ENCODE measurements at regions not wholly inside any gene's neighbourhood (a gene's known extent, or its start where the extent isn't known, plus 50 kb on each side); places are given as distances from the start of the nearest gene placed in this dataset.

DNA sequence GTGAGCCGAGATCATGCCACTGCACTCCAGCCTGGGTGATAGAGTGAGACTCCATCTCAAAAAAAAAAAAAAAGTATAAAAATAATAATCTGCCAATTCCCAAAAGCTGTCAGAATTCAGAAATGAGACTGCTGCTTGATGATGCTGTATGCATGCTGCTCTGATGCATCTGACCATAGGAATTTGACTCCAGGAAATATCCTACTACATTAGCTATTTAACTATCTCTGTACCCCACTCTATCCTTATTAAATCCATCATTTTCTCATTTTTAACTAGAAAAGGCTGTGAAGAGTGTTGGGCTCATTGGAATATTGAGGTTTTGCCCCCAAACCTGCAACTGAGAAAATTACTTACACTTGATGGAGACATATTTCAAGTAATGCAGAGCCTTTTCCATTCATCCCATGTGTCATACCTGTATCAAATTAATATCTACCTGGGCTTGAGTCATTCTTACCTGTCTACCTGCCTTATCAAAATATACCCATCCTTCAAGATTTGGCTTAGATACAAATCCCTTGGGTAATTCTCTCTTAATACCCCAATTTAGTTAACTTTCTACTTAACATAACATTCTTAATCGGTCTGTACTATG is 135.2 kb upstream of the PREP start:
- Histone ChIP-seq H3K36me3 (ENCODE audit: control insufficient read depth in 4 of 4, insufficient read depth in 3 of 4, low read depth in 1 of 4, low read length in 3 of 4) (no peaks in the 10 kb centered on the region), H3K4me3 (ENCODE audit: low read depth in 1 of 3, low read length in 3 of 3) (no peak overlapping the region), H3K4me1 (ENCODE audit: control insufficient read depth in 4 of 4, insufficient read depth in 4 of 4, low read length in 3 of 4) (no peaks in the 10 kb centered on the region), H3K27me3 (ENCODE audit: control insufficient read depth in 4 of 4, insufficient read depth in 4 of 4, low read length in 3 of 4) (no peaks in the 10 kb centered on the region), H3K27ac (ENCODE audit: low read depth in 1 of 2, low read length in 2 of 2) (no peak overlapping the region), H3K9me3 (ENCODE audit: control insufficient read depth in 4 of 4, low read length in 3 of 4) (no peaks in the 10 kb centered on the region), H3K9ac (ENCODE audit: low read depth in 1 of 2, low read length in 2 of 2) (no peak overlapping the region)
- 84% methylated on average over 2 of the region's 2 CpGs for WGBS
- no peak for TF ChIP-seq RXRA (IDR thresholded peaks at IDR 0.05)
- no peak for TF ChIP-seq HNF4A (conservative IDR thresholded peaks at IDR 0.05)
- no peak for TF ChIP-seq GABPA (IDR thresholded peaks at IDR 0.05 in 1 of 2, conservative IDR thresholded peaks at IDR 0.05 in 1 of 2)
- no peak for TF ChIP-seq TAF1 (conservative IDR thresholded peaks at IDR 0.05)
- TF ChIP-seq, protein P1, sequence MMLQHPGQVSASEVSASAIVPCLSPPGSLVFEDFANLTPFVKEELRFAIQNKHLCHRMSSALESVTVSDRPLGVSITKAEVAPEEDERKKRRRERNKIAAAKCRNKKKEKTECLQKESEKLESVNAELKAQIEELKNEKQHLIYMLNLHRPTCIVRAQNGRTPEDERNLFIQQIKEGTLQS (IDR thresholded peaks at IDR 0.05): no peak
- TF ChIP-seq FOXA2 (IDR thresholded peaks at IDR 0.05): no peak
- no peak for TF ChIP-seq JUND (IDR thresholded peaks at IDR 0.05)
- TF ChIP-seq, protein P2, sequence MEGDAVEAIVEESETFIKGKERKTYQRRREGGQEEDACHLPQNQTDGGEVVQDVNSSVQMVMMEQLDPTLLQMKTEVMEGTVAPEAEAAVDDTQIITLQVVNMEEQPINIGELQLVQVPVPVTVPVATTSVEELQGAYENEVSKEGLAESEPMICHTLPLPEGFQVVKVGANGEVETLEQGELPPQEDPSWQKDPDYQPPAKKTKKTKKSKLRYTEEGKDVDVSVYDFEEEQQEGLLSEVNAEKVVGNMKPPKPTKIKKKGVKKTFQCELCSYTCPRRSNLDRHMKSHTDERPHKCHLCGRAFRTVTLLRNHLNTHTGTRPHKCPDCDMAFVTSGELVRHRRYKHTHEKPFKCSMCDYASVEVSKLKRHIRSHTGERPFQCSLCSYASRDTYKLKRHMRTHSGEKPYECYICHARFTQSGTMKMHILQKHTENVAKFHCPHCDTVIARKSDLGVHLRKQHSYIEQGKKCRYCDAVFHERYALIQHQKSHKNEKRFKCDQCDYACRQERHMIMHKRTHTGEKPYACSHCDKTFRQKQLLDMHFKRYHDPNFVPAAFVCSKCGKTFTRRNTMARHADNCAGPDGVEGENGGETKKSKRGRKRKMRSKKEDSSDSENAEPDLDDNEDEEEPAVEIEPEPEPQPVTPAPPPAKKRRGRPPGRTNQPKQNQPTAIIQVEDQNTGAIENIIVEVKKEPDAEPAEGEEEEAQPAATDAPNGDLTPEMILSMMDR (IDR thresholded peaks at IDR 0.05; ENCODE audit: low read depth, low read length, missing input control): no peak
- TF ChIP-seq SP1 (IDR thresholded peaks at IDR 0.05): no peak
- TF ChIP-seq, protein P3, sequence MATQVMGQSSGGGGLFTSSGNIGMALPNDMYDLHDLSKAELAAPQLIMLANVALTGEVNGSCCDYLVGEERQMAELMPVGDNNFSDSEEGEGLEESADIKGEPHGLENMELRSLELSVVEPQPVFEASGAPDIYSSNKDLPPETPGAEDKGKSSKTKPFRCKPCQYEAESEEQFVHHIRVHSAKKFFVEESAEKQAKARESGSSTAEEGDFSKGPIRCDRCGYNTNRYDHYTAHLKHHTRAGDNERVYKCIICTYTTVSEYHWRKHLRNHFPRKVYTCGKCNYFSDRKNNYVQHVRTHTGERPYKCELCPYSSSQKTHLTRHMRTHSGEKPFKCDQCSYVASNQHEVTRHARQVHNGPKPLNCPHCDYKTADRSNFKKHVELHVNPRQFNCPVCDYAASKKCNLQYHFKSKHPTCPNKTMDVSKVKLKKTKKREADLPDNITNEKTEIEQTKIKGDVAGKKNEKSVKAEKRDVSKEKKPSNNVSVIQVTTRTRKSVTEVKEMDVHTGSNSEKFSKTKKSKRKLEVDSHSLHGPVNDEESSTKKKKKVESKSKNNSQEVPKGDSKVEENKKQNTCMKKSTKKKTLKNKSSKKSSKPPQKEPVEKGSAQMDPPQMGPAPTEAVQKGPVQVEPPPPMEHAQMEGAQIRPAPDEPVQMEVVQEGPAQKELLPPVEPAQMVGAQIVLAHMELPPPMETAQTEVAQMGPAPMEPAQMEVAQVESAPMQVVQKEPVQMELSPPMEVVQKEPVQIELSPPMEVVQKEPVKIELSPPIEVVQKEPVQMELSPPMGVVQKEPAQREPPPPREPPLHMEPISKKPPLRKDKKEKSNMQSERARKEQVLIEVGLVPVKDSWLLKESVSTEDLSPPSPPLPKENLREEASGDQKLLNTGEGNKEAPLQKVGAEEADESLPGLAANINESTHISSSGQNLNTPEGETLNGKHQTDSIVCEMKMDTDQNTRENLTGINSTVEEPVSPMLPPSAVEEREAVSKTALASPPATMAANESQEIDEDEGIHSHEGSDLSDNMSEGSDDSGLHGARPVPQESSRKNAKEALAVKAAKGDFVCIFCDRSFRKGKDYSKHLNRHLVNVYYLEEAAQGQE (IDR thresholded peaks at IDR 0.05): no peak
- no peak for TF ChIP-seq HNF4G (IDR thresholded peaks at IDR 0.05)
- no peak for TF ChIP-seq YY1 (IDR thresholded peaks at IDR 0.05)
- no peak for TF ChIP-seq RAD21 (IDR thresholded peaks at IDR 0.05)
- TF ChIP-seq FOXA1 (IDR thresholded peaks at IDR 0.05): no peak
- TF ChIP-seq, protein P4, sequence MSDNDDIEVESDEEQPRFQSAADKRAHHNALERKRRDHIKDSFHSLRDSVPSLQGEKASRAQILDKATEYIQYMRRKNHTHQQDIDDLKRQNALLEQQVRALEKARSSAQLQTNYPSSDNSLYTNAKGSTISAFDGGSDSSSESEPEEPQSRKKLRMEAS (IDR thresholded peaks at IDR 0.05): no peak
- DNase-seq (ENCODE audit: low spot score): no peak

DNA sequence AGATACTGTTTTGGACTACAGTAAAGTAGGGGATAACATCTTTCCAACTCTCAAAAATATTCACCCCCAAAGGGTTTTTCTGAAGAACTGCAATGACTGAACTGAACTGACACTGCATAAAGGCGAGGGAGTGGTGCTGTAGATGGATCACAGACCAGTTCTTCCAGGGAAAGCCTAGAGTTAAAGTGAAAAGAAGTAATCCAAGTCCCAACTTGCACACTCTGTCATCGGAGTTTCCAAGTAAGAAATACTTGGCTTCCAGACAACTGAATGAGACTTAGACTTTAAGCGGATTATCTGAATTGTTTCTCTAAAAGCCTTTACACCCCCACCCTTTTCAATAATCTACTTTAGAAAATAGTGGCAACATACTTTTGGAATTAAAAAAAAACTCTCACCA is 134.1 kb upstream of the PREP start:
- no peak overlapping the region for H3K9ac ChIP-seq (ENCODE audit: low read depth in 1 of 2, low read length in 2 of 2)
- no peaks in the 10 kb centered on the region for H3K9me3 ChIP-seq (ENCODE audit: control insufficient read depth in 4 of 4, low read length in 3 of 4)
- 75% methylated on average over 3 of the region's 3 CpGs for WGBS
- H3K36me3 ChIP-seq (ENCODE audit: control insufficient read depth in 4 of 4, insufficient read depth in 3 of 4, low read depth in 1 of 4, low read length in 3 of 4): no peaks in the 10 kb centered on the region
- H3K4me3 ChIP-seq (ENCODE audit: low read depth in 1 of 3, low read length in 3 of 3): no peak overlapping the region
- no peaks in the 10 kb centered on the region for H3K4me1 ChIP-seq (ENCODE audit: control insufficient read depth in 4 of 4, insufficient read depth in 4 of 4, low read length in 3 of 4)
- no peak for DNase-seq (ENCODE audit: low spot score)
- no peak overlapping the region for H3K27ac ChIP-seq (ENCODE audit: low read depth in 1 of 2, low read length in 2 of 2)
- peaks cover 0 to 5% (median 0%) of the 10 kb centered on the region in 4 donors for H3K27me3 ChIP-seq (ENCODE audit: control insufficient read depth in 4 of 4, insufficient read depth in 4 of 4, low read length in 3 of 4)
- TF ChIP-seq EGR1 (IDR thresholded peaks at IDR 0.05; ENCODE audit: low read depth in 2 of 2) (no peak), HNF4G (IDR thresholded peaks at IDR 0.05) (no peak), SP1 (IDR thresholded peaks at IDR 0.05) (no peak), YY1 (IDR thresholded peaks at IDR 0.05) (no peak), FOXA2 (IDR thresholded peaks at IDR 0.05) (no peak), RAD21 (IDR thresholded peaks at IDR 0.05) (no peak), TAF1 (conservative IDR thresholded peaks at IDR 0.05) (no peak), JUND (IDR thresholded peaks at IDR 0.05) (no peak), HNF4A (conservative IDR thresholded peaks at IDR 0.05) (no peak), GABPA (IDR thresholded peaks at IDR 0.05 in 1 of 2, conservative IDR thresholded peaks at IDR 0.05 in 1 of 2) (no peak)
- TF ChIP-seq, protein P2 (IDR thresholded peaks at IDR 0.05; ENCODE audit: low read depth, low read length, missing input control): no peak
- TF ChIP-seq, protein P5, sequence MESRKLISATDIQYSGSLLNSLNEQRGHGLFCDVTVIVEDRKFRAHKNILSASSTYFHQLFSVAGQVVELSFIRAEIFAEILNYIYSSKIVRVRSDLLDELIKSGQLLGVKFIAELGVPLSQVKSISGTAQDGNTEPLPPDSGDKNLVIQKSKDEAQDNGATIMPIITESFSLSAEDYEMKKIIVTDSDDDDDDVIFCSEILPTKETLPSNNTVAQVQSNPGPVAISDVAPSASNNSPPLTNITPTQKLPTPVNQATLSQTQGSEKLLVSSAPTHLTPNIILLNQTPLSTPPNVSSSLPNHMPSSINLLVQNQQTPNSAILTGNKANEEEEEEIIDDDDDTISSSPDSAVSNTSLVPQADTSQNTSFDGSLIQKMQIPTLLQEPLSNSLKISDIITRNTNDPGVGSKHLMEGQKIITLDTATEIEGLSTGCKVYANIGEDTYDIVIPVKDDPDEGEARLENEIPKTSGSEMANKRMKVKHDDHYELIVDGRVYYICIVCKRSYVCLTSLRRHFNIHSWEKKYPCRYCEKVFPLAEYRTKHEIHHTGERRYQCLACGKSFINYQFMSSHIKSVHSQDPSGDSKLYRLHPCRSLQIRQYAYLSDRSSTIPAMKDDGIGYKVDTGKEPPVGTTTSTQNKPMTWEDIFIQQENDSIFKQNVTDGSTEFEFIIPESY (IDR thresholded peaks at IDR 0.05): no peak
- TF ChIP-seq, protein P3 (IDR thresholded peaks at IDR 0.05): no peak
